ENCODE measurements at regions not wholly inside any gene's neighbourhood (a gene's known extent, or its start where the extent isn't known, plus 50 kb on each side); places are given as distances from the start of the nearest gene placed in this dataset.
A peak's percentile ranks its signal among the peaks of the same experiment; 100 is the strongest.

DNA sequence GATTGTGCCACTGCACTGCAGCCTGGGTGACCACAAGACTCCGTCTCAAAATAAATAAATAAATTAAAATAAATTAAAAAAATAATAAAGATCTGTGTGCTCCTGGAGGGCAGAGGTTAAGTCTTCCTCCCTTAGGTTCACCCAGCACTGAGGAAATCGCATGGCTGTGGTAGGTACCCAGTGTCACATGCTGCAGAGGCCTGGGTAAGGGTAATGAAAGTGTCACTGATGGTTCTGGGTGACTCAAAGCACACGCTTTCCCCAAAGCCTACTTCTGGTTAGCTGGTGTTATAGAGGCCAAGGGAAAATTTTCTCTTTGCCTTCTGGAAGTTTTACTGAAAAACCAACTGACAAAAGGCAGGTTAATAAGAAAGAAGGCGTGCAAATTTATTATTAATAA is 88.8 kb upstream of the ITGB1 start:
- Mint-ChIP-seq H3K27ac (no peak overlapping the region), H3K9me3 (peaks cover 17% of the 10 kb centered on the region), H3K36me3 (no peaks in the 10 kb centered on the region; the same call in 1 of the 2 replicates), H3K4me3 (no peak overlapping the region), H3K4me1 (peaks cover 33% of the 10 kb centered on the region), H3K27me3 (ENCODE audit: low read depth) (no peaks in the 10 kb centered on the region)
- CTCF ChIA-PET = interaction anchor here (0.7 to 2.1 kb wide), 4 partner anchors 20 to 251 kb away, joined by 3 to 8 read pairs (median 4); no protein-coding TSS in a partner anchor
- no peak for TF ChIP-seq IRF1 (CRISPR knock-in tag; IDR thresholded peaks at IDR 0.05)
- TF ChIP-seq TP53 (CRISPR knock-in tag; IDR thresholded peaks at IDR 0.05) = no peak
- no peak for TF ChIP-seq ZNF219 (CRISPR knock-in tag; IDR thresholded peaks at IDR 0.05; ENCODE audit: borderline replicate concordance)
- TF ChIP-seq, protein P1, sequence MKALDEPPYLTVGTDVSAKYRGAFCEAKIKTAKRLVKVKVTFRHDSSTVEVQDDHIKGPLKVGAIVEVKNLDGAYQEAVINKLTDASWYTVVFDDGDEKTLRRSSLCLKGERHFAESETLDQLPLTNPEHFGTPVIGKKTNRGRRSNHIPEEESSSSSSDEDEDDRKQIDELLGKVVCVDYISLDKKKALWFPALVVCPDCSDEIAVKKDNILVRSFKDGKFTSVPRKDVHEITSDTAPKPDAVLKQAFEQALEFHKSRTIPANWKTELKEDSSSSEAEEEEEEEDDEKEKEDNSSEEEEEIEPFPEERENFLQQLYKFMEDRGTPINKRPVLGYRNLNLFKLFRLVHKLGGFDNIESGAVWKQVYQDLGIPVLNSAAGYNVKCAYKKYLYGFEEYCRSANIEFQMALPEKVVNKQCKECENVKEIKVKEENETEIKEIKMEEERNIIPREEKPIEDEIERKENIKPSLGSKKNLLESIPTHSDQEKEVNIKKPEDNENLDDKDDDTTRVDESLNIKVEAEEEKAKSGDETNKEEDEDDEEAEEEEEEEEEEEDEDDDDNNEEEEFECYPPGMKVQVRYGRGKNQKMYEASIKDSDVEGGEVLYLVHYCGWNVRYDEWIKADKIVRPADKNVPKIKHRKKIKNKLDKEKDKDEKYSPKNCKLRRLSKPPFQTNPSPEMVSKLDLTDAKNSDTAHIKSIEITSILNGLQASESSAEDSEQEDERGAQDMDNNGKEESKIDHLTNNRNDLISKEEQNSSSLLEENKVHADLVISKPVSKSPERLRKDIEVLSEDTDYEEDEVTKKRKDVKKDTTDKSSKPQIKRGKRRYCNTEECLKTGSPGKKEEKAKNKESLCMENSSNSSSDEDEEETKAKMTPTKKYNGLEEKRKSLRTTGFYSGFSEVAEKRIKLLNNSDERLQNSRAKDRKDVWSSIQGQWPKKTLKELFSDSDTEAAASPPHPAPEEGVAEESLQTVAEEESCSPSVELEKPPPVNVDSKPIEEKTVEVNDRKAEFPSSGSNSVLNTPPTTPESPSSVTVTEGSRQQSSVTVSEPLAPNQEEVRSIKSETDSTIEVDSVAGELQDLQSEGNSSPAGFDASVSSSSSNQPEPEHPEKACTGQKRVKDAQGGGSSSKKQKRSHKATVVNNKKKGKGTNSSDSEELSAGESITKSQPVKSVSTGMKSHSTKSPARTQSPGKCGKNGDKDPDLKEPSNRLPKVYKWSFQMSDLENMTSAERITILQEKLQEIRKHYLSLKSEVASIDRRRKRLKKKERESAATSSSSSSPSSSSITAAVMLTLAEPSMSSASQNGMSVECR (CRISPR knock-in tag; IDR thresholded peaks at IDR 0.05; ENCODE audit: borderline replicate concordance) = no peak
- TF ChIP-seq ESRRA (CRISPR knock-in tag; IDR thresholded peaks at IDR 0.05; ENCODE audit: borderline replicate concordance) = no peak
- POLR2A ChIA-PET = no interaction called here
- DNase-seq (ENCODE audit: low spot score) = no peak
- ATAC-seq = no peak

- H3K9me3 Mint-ChIP-seq = peaks cover 8% of the 10 kb centered on the region
- no peak overlapping the region for H3K27ac Mint-ChIP-seq
- no peaks in the 10 kb centered on the region for H3K36me3 Mint-ChIP-seq
- peaks cover 33% of the 10 kb centered on the region for H3K4me1 Mint-ChIP-seq
- no peaks in the 10 kb centered on the region for H3K27me3 Mint-ChIP-seq (ENCODE audit: low read depth)
- DNase-seq (ENCODE audit: low spot score) (no peak), ATAC-seq (no peak)
- ChIA-PET POLR2A (interaction anchor here (0.7 kb wide), 1 partner anchor 40 kb away, joined by 4 read pairs; no protein-coding TSS in a partner anchor), CTCF (interaction anchor here (1.2 to 2.1 kb wide), 3 partner anchors 21 to 71 kb away, joined by 3 to 8 read pairs (median 3); no protein-coding TSS in a partner anchor)
- H3K4me3 Mint-ChIP-seq = no peak overlapping the region
- TF ChIP-seq, protein P2, sequence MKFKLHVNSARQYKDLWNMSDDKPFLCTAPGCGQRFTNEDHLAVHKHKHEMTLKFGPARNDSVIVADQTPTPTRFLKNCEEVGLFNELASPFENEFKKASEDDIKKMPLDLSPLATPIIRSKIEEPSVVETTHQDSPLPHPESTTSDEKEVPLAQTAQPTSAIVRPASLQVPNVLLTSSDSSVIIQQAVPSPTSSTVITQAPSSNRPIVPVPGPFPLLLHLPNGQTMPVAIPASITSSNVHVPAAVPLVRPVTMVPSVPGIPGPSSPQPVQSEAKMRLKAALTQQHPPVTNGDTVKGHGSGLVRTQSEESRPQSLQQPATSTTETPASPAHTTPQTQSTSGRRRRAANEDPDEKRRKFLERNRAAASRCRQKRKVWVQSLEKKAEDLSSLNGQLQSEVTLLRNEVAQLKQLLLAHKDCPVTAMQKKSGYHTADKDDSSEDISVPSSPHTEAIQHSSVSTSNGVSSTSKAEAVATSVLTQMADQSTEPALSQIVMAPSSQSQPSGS (CRISPR knock-in tag; IDR thresholded peaks at IDR 0.05; ENCODE audit: borderline replicate concordance, low read depth) = no peak
- TF ChIP-seq CDX4 (CRISPR knock-in tag; IDR thresholded peaks at IDR 0.05; ENCODE audit: borderline replicate concordance) (no peak), MXD4 (CRISPR knock-in tag; IDR thresholded peaks at IDR 0.05; ENCODE audit: borderline replicate concordance) (no peak), NFYB (CRISPR knock-in tag; conservative IDR thresholded peaks at IDR 0.05; ENCODE audit: low read depth) (no peak), ZNF423 (CRISPR knock-in tag; IDR thresholded peaks at IDR 0.05) (no peak), NR3C1 (CRISPR knock-in tag; conservative IDR thresholded peaks at IDR 0.05; ENCODE audit: low read depth) (no peak)
Observed at GRCh38 chr10:33045421-33045820, 87.4 kb upstream of the ITGB1 start.

DNA sequence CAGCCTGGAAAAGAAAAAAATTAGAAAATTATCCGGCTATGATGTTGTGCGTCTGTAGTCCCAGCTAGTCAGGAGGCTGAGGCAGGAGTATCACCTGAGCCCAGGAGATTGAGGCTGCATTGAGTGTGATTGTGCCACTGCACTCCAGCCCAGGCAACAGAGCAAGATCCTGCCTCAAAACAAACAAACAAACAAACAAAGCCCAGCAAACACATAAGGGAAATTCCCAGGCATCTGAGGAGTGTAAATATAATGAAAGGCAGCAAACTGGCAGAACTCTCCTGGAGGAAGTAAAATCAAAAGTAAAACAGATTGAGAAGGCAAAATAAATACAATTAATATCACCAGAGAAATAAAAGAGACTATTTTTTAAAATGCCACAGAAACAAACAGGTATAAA is 84.5 kb upstream of the ITGB1 start:
- DNase-seq (ENCODE audit: low spot score) = no peak
- Mint-ChIP-seq H3K9me3 (no peaks in the 10 kb centered on the region), H3K36me3 (peaks cover 4% of the 10 kb centered on the region; the same call in 1 of the 2 replicates), H3K4me3 (no peak overlapping the region), H3K4me1 (peaks cover 49% of the 10 kb centered on the region), H3K27me3 (ENCODE audit: low read depth) (no peaks in the 10 kb centered on the region), H3K27ac (peak overlapping the region; percentile 5; the same call in 1 of the 2 replicates)
- no peak for ATAC-seq
- POLR2A ChIA-PET = no interaction called here
- CTCF ChIA-PET = interaction anchor here (1.7 to 2.4 kb wide), 3 partner anchors 24 to 74 kb away, joined by 7 to 13 read pairs (median 12); no protein-coding TSS in a partner anchor
- no peak for TF ChIP-seq FOXP4 (CRISPR knock-in tag; IDR thresholded peaks at IDR 0.05)
- TF ChIP-seq CREM (CRISPR knock-in tag; IDR thresholded peaks at IDR 0.05) = no peak
- no peak for TF ChIP-seq ZNF423 (CRISPR knock-in tag; IDR thresholded peaks at IDR 0.05)
- no peak for TF ChIP-seq SOX15 (CRISPR knock-in tag; IDR thresholded peaks at IDR 0.05)
- TF ChIP-seq MYBL2 (CRISPR knock-in tag; IDR thresholded peaks at IDR 0.05) = no peak
- TF ChIP-seq FOXK1 (CRISPR knock-in tag; IDR thresholded peaks at IDR 0.05) = no peak
- TF ChIP-seq ZNF671 (CRISPR knock-in tag; IDR thresholded peaks at IDR 0.05) = no peak
- TF ChIP-seq, protein P3, sequence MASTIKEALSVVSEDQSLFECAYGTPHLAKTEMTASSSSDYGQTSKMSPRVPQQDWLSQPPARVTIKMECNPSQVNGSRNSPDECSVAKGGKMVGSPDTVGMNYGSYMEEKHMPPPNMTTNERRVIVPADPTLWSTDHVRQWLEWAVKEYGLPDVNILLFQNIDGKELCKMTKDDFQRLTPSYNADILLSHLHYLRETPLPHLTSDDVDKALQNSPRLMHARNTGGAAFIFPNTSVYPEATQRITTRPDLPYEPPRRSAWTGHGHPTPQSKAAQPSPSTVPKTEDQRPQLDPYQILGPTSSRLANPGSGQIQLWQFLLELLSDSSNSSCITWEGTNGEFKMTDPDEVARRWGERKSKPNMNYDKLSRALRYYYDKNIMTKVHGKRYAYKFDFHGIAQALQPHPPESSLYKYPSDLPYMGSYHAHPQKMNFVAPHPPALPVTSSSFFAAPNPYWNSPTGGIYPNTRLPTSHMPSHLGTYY (CRISPR knock-in tag; IDR thresholded peaks at IDR 0.05) = no peak
- TF ChIP-seq ZBTB43 (CRISPR knock-in tag; IDR thresholded peaks at IDR 0.05) = no peak
- no peak for TF ChIP-seq SMAD3 (CRISPR knock-in tag; IDR thresholded peaks at IDR 0.05; ENCODE audit: borderline replicate concordance)
- no peak for TF ChIP-seq ZNF121 (CRISPR knock-in tag; IDR thresholded peaks at IDR 0.05)

Measured in WTC11 (cell line).